ENCODE measurements at regions not wholly inside any gene's neighbourhood (a gene's known extent, or its start where the extent isn't known, plus 50 kb on each side); places are given as distances from the start of the nearest gene placed in this dataset.
"Not testable (repeated sequence)": the region's sequence is repeated elsewhere in the genome, so short reads cannot be mapped to it uniquely, and the experiment has no call there.

GRCh38 chr4:38382520-38382919, 281.5 kb upstream of the KLF3 start:
- Histone ChIP-seq H3K36me3 (ENCODE audit: control insufficient read depth, insufficient read depth, low read length) (no peaks in the 10 kb centered on the region), H3K4me1 (ENCODE audit: control insufficient read depth, insufficient read depth, low read length) (no peaks in the 10 kb centered on the region), H3K9ac (ENCODE audit: low read length) (no peak overlapping the region), H3K27ac (ENCODE audit: low read depth, low read length) (no peak overlapping the region), H3K9me3 (ENCODE audit: control insufficient read depth, insufficient read depth, low read depth, low read length) (peaks cover 4% of the 10 kb centered on the region; the same call in 1 of the 2 replicates), H3K4me3 (ENCODE audit: low read depth, low read length) (no peak overlapping the region), H3K27me3 (ENCODE audit: control insufficient read depth, insufficient read depth, low read length) (no peaks in the 10 kb centered on the region)

- H3K27me3 ChIP-seq (ENCODE audit: control insufficient read depth, insufficient read depth, low read length) = no peaks in the 10 kb centered on the region
- no peak overlapping the region for H3K9ac ChIP-seq (ENCODE audit: low read length)
Observed at GRCh38 chr4:38383646-38384121, 280.3 kb upstream of the KLF3 start.

GRCh38 chr4:38385093-38386004, 278.6 kb upstream of the KLF3 start:
- Histone ChIP-seq H3K4me3 (ENCODE audit: low read depth, low read length) (no peak overlapping the region), H3K9ac (ENCODE audit: low read length) (no peak overlapping the region), H3K27ac (ENCODE audit: low read depth, low read length) (no peak overlapping the region), H3K9me3 (ENCODE audit: control insufficient read depth, insufficient read depth, low read depth, low read length) (peaks cover 16% of the 10 kb centered on the region), H3K4me1 (ENCODE audit: control insufficient read depth, insufficient read depth, low read length) (no peaks in the 10 kb centered on the region), H3K36me3 (ENCODE audit: control insufficient read depth, insufficient read depth, low read length) (no peaks in the 10 kb centered on the region), H3K27me3 (ENCODE audit: control insufficient read depth, insufficient read depth, low read length) (no peaks in the 10 kb centered on the region)

More at GRCh38 chr4:38383646-38384121, 280.3 kb upstream of the KLF3 start:
- no peak overlapping the region for H3K4me3 ChIP-seq (ENCODE audit: low read depth, low read length)
- no peaks in the 10 kb centered on the region for H3K4me1 ChIP-seq (ENCODE audit: control insufficient read depth, insufficient read depth, low read length)
- H3K36me3 ChIP-seq (ENCODE audit: control insufficient read depth, insufficient read depth, low read length) = no peaks in the 10 kb centered on the region
- no peak overlapping the region for H3K27ac ChIP-seq (ENCODE audit: low read depth, low read length)
- H3K9me3 ChIP-seq (ENCODE audit: control insufficient read depth, insufficient read depth, low read depth, low read length) = peaks cover 4% of the 10 kb centered on the region; the same call in 1 of the 2 replicates

GRCh38 chr4:38386005-38386551, 277.9 kb upstream of the KLF3 start:
- H3K9ac ChIP-seq (ENCODE audit: low read length) = no peak overlapping the region

GRCh38 chr4:38386654-38387188, 277.3 kb upstream of the KLF3 start:
- no peak overlapping the region for H3K9ac ChIP-seq (ENCODE audit: low read length)
- no peaks in the 10 kb centered on the region for H3K36me3 ChIP-seq (ENCODE audit: control insufficient read depth, insufficient read depth, low read length)
- H3K27ac ChIP-seq (ENCODE audit: low read depth, low read length) = no peak overlapping the region
- no peak overlapping the region for H3K4me3 ChIP-seq (ENCODE audit: low read depth, low read length)
- H3K27me3 ChIP-seq (ENCODE audit: control insufficient read depth, insufficient read depth, low read length) = no peaks in the 10 kb centered on the region
- no peaks in the 10 kb centered on the region for H3K4me1 ChIP-seq (ENCODE audit: control insufficient read depth, insufficient read depth, low read length)
- peaks cover 27% of the 10 kb centered on the region for H3K9me3 ChIP-seq (ENCODE audit: control insufficient read depth, insufficient read depth, low read depth, low read length)

More at GRCh38 chr4:38386005-38386551, 277.9 kb upstream of the KLF3 start:
- no peaks in the 10 kb centered on the region for H3K36me3 ChIP-seq (ENCODE audit: control insufficient read depth, insufficient read depth, low read length)
- H3K27me3 ChIP-seq (ENCODE audit: control insufficient read depth, insufficient read depth, low read length) = no peaks in the 10 kb centered on the region
- H3K4me3 ChIP-seq (ENCODE audit: low read depth, low read length) = no peak overlapping the region
- no peaks in the 10 kb centered on the region for H3K4me1 ChIP-seq (ENCODE audit: control insufficient read depth, insufficient read depth, low read length)
- H3K9me3 ChIP-seq (ENCODE audit: control insufficient read depth, insufficient read depth, low read depth, low read length) = peaks cover 23% of the 10 kb centered on the region
- H3K27ac ChIP-seq (ENCODE audit: low read depth, low read length) = no peak overlapping the region

GRCh38 chr4:38387348-38387747, 276.7 kb upstream of the KLF3 start:
- Histone ChIP-seq H3K27me3 (ENCODE audit: control insufficient read depth, insufficient read depth, low read length) (no peaks in the 10 kb centered on the region), H3K4me3 (ENCODE audit: low read depth, low read length) (no peak overlapping the region), H3K36me3 (ENCODE audit: control insufficient read depth, insufficient read depth, low read length) (no peaks in the 10 kb centered on the region), H3K9ac (ENCODE audit: low read length) (no peak overlapping the region), H3K4me1 (ENCODE audit: control insufficient read depth, insufficient read depth, low read length) (no peaks in the 10 kb centered on the region), H3K9me3 (ENCODE audit: control insufficient read depth, insufficient read depth, low read depth, low read length) (peaks cover 34% of the 10 kb centered on the region), H3K27ac (ENCODE audit: low read depth, low read length) (no peak overlapping the region)

GRCh38 chr4:38387819-38388218, 276.2 kb upstream of the KLF3 start:
- H3K27ac ChIP-seq (ENCODE audit: low read depth, low read length) = no peak overlapping the region
- H3K36me3 ChIP-seq (ENCODE audit: control insufficient read depth, insufficient read depth, low read length) = no peaks in the 10 kb centered on the region
- no peak overlapping the region for H3K4me3 ChIP-seq (ENCODE audit: low read depth, low read length)
- no peak overlapping the region for H3K9ac ChIP-seq (ENCODE audit: low read length)
- H3K4me1 ChIP-seq (ENCODE audit: control insufficient read depth, insufficient read depth, low read length) = no peaks in the 10 kb centered on the region
- peaks cover 38% of the 10 kb centered on the region for H3K9me3 ChIP-seq (ENCODE audit: control insufficient read depth, insufficient read depth, low read depth, low read length)
- H3K27me3 ChIP-seq (ENCODE audit: control insufficient read depth, insufficient read depth, low read length) = no peaks in the 10 kb centered on the region

GRCh38 chr4:38388907-38389306, 275.1 kb upstream of the KLF3 start:
- H3K4me1 ChIP-seq (ENCODE audit: control insufficient read depth, insufficient read depth, low read length); H3K9ac ChIP-seq (ENCODE audit: low read length); H3K4me3 ChIP-seq (ENCODE audit: low read depth, low read length); H3K27me3 ChIP-seq (ENCODE audit: control insufficient read depth, insufficient read depth, low read length); H3K36me3 ChIP-seq (ENCODE audit: control insufficient read depth, insufficient read depth, low read length); H3K27ac ChIP-seq (ENCODE audit: low read depth, low read length): not testable (repeated sequence)
- H3K9me3 ChIP-seq (ENCODE audit: control insufficient read depth, insufficient read depth, low read depth, low read length) = peaks cover 46% of the 10 kb centered on the region

- H3K4me3 ChIP-seq (ENCODE audit: low read depth, low read length) = no peak overlapping the region
- no peaks in the 10 kb centered on the region for H3K27me3 ChIP-seq (ENCODE audit: control insufficient read depth, insufficient read depth, low read length)
- H3K27ac ChIP-seq (ENCODE audit: low read depth, low read length) = no peak overlapping the region
- H3K9me3 ChIP-seq (ENCODE audit: control insufficient read depth, insufficient read depth, low read depth, low read length) = peaks cover 53% of the 10 kb centered on the region
- no peak overlapping the region for H3K9ac ChIP-seq (ENCODE audit: low read length)
- no peaks in the 10 kb centered on the region for H3K36me3 ChIP-seq (ENCODE audit: control insufficient read depth, insufficient read depth, low read length)
- H3K4me1 ChIP-seq (ENCODE audit: control insufficient read depth, insufficient read depth, low read length) = no peaks in the 10 kb centered on the region
Observed at GRCh38 chr4:38390969-38391545, 272.9 kb upstream of the KLF3 start.

- H3K9me3 ChIP-seq (ENCODE audit: control insufficient read depth, insufficient read depth, low read depth, low read length) = peaks cover 53% of the 10 kb centered on the region
- H3K9ac ChIP-seq (ENCODE audit: low read length) = no peak overlapping the region
Observed at GRCh38 chr4:38392223-38392855, 271.7 kb upstream of the KLF3 start.

More at GRCh38 chr4:38392223-38392855, 271.7 kb upstream of the KLF3 start:
- no peak overlapping the region for H3K27ac ChIP-seq (ENCODE audit: low read depth, low read length)
- no peaks in the 10 kb centered on the region for H3K27me3 ChIP-seq (ENCODE audit: control insufficient read depth, insufficient read depth, low read length)
- no peak overlapping the region for H3K4me3 ChIP-seq (ENCODE audit: low read depth, low read length)
- no peaks in the 10 kb centered on the region for H3K4me1 ChIP-seq (ENCODE audit: control insufficient read depth, insufficient read depth, low read length)
- H3K36me3 ChIP-seq (ENCODE audit: control insufficient read depth, insufficient read depth, low read length) = no peaks in the 10 kb centered on the region

Measured in HUES6 (cell line).